HG03457 (cell line): ENCODE measurements at regions not wholly inside any gene's neighbourhood (a gene's known extent, or its start where the extent isn't known, plus 50 kb on each side); places are given as distances from the start of the nearest gene placed in this dataset.
"Not testable (repeated sequence)": the region's sequence is repeated elsewhere in the genome, so short reads cannot be mapped to it uniquely, and the experiment has no call there.

Source experiments
- ATAC-seq: cut with Tn5 transposase; IDR thresholded peaks from one replicate; pipeline ENCODE4 v1.9.1; 2021; ENCODE audit warnings: moderate number of reproducible peaks; ENCODE audit not compliant: unreplicated experiment

GRCh38 chr2:145555360-145555759 is 1035.4 kb upstream of the ZEB2 start:
- no peak for ATAC-seq

DNA sequence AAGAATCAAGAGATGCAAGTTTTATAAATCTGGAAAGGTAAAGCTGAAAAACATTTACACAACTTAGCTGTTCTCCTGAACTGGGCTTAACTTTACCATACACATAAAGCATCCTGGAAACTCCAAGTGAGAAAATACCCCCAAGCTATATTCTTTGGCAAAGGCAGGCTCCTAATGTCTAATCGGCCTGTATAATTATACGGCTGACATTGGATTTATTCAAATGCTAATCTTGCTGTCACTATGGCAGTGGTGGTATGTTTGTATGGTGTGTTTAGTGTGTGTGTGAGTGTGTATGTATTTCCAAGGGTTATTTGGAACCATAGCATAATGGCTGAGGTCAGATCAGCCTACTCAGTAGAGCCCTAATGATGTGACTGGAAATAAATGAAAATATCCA is 1031.8 kb upstream of the ZEB2 start:
- ATAC-seq = no peak

GRCh38 chr2:145548479-145548878 is 1028.6 kb upstream of the ZEB2 start:
- no peak for ATAC-seq

GRCh38 chr2:145547620-145548019 is 1027.7 kb upstream of the ZEB2 start:
- ATAC-seq = no peak

DNA sequence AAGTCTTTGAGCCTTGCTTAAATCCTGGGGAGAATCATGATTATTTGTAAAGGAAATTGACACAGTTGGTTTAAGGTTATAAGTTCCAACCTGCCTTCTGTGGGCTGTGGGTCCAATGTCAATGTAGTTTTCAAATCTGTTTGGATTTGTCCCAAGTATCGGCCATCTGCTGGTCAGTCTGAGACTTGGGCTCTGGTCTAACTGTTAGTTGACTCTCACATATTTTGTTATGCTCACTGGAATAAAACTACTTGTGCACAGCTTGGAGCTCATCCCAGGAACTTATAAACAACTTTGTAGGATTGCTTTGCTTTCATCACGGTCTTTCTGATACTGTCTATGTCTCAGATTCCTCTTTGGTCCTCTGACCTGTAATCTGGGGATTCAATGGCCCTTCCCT is 1026.2 kb upstream of the ZEB2 start:
- no peak for ATAC-seq

GRCh38 chr2:145543856-145544255 is 1023.9 kb upstream of the ZEB2 start:
- ATAC-seq = no peak

GRCh38 chr2:145543155-145543554 is 1023.2 kb upstream of the ZEB2 start:
- no peak for ATAC-seq

GRCh38 chr2:145541028-145541427 is 1021.1 kb upstream of the ZEB2 start:
- ATAC-seq = no peak

GRCh38 chr2:145538661-145539350 is 1018.9 kb upstream of the ZEB2 start:
- ATAC-seq = no peak

DNA sequence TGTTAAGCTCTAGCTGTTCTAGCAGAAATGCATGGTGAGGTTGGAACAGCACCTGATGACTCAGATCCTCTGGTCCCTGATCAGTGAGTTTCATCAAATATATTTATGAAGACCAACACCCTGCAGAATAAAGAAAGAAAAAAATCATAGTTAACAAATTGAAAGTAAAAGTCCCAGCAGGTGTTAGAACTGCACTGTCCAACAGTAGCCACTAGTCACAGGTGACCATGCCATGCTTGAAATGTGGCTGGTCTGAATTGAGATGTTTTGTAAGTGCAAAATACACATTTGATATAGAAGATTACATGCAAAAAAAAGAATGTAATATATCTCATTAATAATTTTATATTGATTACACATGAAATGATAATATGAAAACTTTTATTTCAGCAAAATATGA is 1010.7 kb upstream of the ZEB2 start:
- no peak for ATAC-seq

GRCh38 chr2:145524836-145525235 is 1004.9 kb upstream of the ZEB2 start:
- ATAC-seq = no peak

DNA sequence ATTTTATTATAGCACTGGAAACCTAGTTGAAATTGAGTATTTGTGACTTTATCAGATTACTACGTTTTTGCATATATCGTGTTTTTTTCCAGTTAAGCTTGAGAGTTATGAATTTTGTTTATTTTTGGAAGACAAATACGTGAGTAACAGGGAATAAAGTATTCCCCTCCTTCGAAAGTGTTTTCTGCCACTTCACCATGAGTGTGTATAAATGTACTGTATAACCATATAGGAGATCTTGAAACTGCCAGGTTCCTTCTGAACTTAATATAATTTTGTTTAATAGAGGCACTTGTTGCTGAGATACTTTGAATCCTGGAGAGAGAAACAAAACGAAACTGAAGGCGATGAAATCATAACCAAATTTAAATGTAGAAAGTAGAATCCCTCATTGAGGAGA is 1004.4 kb upstream of the ZEB2 start:
- ATAC-seq = no peak

GRCh38 chr2:145519254-145519653 is 999.3 kb upstream of the ZEB2 start:
- ATAC-seq = not testable (repeated sequence)

- no peak for ATAC-seq
Observed at GRCh38 chr2:145511946-145512345, 992.0 kb upstream of the ZEB2 start.

DNA sequence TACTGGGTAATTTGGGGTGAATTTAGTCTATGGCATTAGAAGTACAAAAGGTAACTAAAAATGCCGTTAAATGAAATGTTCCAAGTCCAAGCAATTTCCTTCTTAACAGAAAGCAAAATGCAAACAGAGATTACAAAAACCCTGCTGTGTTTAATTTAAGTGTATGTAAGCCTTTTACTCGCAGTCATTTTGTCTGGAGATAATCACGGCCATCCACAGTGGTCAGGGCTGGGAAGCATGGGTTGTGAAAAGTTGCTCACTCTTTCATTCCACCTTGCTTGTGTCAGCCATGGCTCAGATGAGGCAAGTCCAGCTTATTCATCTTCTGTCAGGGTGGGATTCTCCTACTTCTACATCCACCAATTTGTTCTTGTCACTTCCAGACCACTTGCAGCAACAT is 983.6 kb upstream of the ZEB2 start:
- no peak for ATAC-seq

GRCh38 chr2:145501920-145502319 is 982.0 kb upstream of the ZEB2 start:
- no peak for ATAC-seq

DNA sequence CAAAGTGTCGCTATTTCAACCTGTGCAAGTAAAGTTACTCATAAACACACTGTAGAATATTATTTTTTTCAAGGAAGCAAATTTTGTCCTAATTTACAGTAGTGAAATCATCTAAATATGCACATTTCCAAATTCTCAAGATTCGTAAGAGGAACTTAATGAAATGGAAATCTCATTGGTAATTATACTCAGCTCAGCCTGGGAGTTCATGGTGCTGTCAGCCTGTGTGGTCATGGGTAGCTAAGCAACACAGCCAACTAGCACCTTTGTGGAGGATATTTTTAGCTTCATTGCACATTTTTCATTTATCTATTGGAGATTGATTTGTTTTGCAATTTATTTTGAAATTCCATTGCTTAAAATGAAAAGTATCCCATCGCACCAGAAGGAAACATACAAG is 975.7 kb upstream of the ZEB2 start:
- no peak for ATAC-seq

DNA sequence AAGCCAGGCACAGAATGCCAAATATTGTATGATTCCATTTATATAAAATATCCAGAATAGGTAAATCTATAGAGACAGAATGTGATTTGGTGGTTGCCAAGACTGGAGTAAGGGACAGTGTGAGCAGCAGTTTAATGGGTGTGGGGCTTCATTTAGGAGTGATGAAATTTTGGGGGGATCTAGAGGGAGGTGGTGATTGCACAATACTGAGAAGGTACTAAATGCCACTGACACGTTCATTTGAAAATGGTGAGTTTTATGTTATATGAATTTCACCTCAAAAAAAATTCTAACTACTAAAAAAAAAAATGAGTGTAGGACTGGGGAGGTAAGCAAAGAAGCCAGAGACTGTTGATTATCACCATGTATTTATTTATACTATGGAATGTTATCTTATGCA is 974.5 kb upstream of the ZEB2 start:
- no peak for ATAC-seq

DNA sequence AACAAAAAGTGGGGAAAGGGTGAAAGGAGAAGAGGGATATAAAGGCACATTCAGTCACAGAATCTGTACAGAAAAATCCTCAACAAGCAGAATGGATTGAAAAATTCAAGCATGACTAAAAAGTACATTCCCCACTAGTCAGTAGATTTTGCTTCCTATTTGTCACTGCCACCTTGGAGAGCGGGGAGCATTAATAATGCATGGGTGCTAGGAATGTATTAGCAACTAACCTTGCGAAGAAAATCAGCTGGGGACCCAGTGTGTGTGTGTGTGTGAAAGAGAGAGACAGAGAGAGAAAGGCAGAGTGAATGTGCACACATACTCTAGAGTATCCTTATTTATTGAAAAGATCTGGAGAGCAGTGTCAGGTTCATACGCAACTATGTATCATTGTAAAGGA is 968.7 kb upstream of the ZEB2 start:
- ATAC-seq = no peak

GRCh38 chr2:145484448-145485097 is 964.7 kb upstream of the ZEB2 start:
- no peak for ATAC-seq

DNA sequence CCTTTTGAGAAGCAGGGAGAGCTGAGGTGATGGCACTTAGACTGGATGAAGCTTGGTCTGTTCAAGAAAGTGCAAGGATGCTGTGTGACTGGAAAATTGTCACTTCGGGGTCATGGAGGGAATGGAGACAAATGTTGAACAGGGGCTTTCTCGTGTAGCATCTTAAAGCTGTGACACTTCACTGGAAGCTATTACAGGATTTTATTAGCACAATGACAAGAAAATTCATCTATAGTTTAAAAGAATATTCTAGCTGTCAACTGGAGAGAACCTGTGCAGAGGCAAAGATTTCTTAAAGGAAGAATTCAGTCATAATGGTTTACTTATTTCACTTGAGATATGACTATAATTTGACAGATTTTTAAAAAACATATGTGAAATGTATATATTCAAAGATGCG is 963.9 kb upstream of the ZEB2 start:
- ATAC-seq = no peak

GRCh38 chr2:145481334-145481922 is 961.5 kb upstream of the ZEB2 start:
- ATAC-seq = no peak

- ATAC-seq = no peak
Observed at GRCh38 chr2:145464866-145465265, 944.9 kb upstream of the ZEB2 start.
